ENCODE measurements at regions not wholly inside any gene's neighbourhood (a gene's known extent, or its start where the extent isn't known, plus 50 kb on each side); places are given as distances from the start of the nearest gene placed in this dataset.

GRCh38 chr3:41011854-41012253 lies 187.5 kb upstream of the CTNNB1 start:
- TF ChIP-seq, protein P1, sequence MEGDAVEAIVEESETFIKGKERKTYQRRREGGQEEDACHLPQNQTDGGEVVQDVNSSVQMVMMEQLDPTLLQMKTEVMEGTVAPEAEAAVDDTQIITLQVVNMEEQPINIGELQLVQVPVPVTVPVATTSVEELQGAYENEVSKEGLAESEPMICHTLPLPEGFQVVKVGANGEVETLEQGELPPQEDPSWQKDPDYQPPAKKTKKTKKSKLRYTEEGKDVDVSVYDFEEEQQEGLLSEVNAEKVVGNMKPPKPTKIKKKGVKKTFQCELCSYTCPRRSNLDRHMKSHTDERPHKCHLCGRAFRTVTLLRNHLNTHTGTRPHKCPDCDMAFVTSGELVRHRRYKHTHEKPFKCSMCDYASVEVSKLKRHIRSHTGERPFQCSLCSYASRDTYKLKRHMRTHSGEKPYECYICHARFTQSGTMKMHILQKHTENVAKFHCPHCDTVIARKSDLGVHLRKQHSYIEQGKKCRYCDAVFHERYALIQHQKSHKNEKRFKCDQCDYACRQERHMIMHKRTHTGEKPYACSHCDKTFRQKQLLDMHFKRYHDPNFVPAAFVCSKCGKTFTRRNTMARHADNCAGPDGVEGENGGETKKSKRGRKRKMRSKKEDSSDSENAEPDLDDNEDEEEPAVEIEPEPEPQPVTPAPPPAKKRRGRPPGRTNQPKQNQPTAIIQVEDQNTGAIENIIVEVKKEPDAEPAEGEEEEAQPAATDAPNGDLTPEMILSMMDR (IDR thresholded peaks at IDR 0.05; ENCODE audit: borderline replicate concordance, extremely low read depth, low read length, poor library complexity, severe bottlenecking), result no peak
- TF ChIP-seq EZH2 (IDR thresholded peaks at IDR 0.05; ENCODE audit: borderline replicate concordance, low read depth, low read length, severe bottlenecking), result no peak

Data from DND-41 (cell line).